SK-N-SH (cell line): ENCODE measurements at regions not wholly inside any gene's neighbourhood (a gene's known extent, or its start where the extent isn't known, plus 50 kb on each side); places are given as distances from the start of the nearest gene placed in this dataset.

ENCODE experiments used
- CTCF ChIA-PET: fragments of 300-600, 350-600 bp; formaldehyde crosslinking; extraction: SDS; loops from one replicate; lab custom pipeline; 2021; lab: Yijun Ruan, JAX
- POLR2A ChIA-PET: fragments of 350-600 bp; sonication (Branson Sonifier 250); formaldehyde crosslinking; extraction: SDS; loops from one replicate; lab custom pipeline; 2020; ENCODE audit warnings: antibody characterized with exemption, inconsistent platforms; lab: Yijun Ruan, JAX
- DNase-seq: peaks from one replicate; pipeline ENCODE4 v3.0.0; 2012
- H2AFZ ChIP-seq: fragments of 200-600 bp; sonication (generic); 2 replicates; pipeline ENCODE4 v1.8.1; 2016; ENCODE audit warnings: antibody characterized with exemption, mild to moderate bottlenecking, low read depth
- H3F3A ChIP-seq: fragments of 200-600 bp; sonication (generic); replicated peaks from 2 replicates; pipeline ENCODE3; 2016; ENCODE audit warnings: antibody characterized with exemption, mild to moderate bottlenecking; ENCODE audit not compliant: insufficient read depth
- H3K27ac ChIP-seq, 2 experiments: fragments of 200-500 bp in 1 of 2; fragments of 200-600 bp in 1 of 2; sonication (Bioruptor generic) in 1 of 2; sonication (generic), shearing (Covaris generic) in 1 of 2; 2 replicates each; pipeline versions ENCODE4 v1.5.1 to v1.6.1; 2014 to 2016; ENCODE audit warnings: low read depth in 2 of 2, inconsistent platforms in 1 of 2, low read length in 1 of 2, mild to moderate bottlenecking in 1 of 2, mixed read lengths in 1 of 2
- H3K27me3 ChIP-seq: fragments of 200-600 bp; sonication (generic), shearing (Covaris generic); 2 replicates; pipeline ENCODE4 v1.6.1; 2016; ENCODE audit warnings: mixed run types; ENCODE audit not compliant: insufficient read depth
- H3K36me3 ChIP-seq, 2 experiments: fragments of 200-500 bp in 1 of 2; fragments of 200-600 bp in 1 of 2; sonication (Bioruptor generic) in 1 of 2; sonication (generic) in 1 of 2; replicated peaks in 1 of 2; 2 replicates each; pipeline versions ENCODE3 to v1.5.1; 2014 to 2016; ENCODE audit warnings: low read length in 1 of 2, mild to moderate bottlenecking in 1 of 2; ENCODE audit not compliant: insufficient read depth in 2 of 2, control insufficient read depth in 1 of 2
- H3K4me1 ChIP-seq, 2 experiments: fragments of 200-500 bp in 1 of 2; fragments of 200-600 bp in 1 of 2; sonication (Bioruptor generic) in 1 of 2; sonication (generic), shearing (Covaris generic) in 1 of 2; 2 replicates each; pipeline versions ENCODE4 v1.5.1 to v1.6.1; 2014 to 2016; ENCODE audit warnings: low read depth in 1 of 2, low read length in 1 of 2, mixed run types in 1 of 2; ENCODE audit not compliant: insufficient read depth in 2 of 2, control insufficient read depth in 1 of 2
- H3K4me2 ChIP-seq: fragments of 200-600 bp; sonication (generic), shearing (Covaris generic); 2 replicates; pipeline ENCODE4 v1.6.1; 2017; ENCODE audit warnings: mixed run types
- H3K4me3 ChIP-seq, 2 experiments: fragments of 200-500 bp in 1 of 2; fragments of 200-600 bp in 1 of 2; sonication (Bioruptor generic) in 1 of 2; sonication (generic), shearing (Covaris generic) in 1 of 2; 2 replicates each; pipeline versions ENCODE4 v1.5.1 to v1.8.1; 2014 to 2016; ENCODE audit warnings: low read depth in 2 of 2, inconsistent platforms in 1 of 2, low read length in 1 of 2, mild to moderate bottlenecking in 1 of 2, mixed read lengths in 1 of 2, moderate library complexity in 1 of 2
- H3K79me2 ChIP-seq: fragments of 200-600 bp; sonication (generic); 2 replicates; pipeline ENCODE4 v1.8.1; 2017; ENCODE audit warnings: mild to moderate bottlenecking; ENCODE audit not compliant: insufficient read depth
- H3K9ac ChIP-seq: fragments of 200-600 bp; sonication (generic); 2 replicates; pipeline ENCODE4 v1.6.1; 2017; ENCODE audit warnings: mixed run types
- H3K9me2 ChIP-seq: fragments of 200-600 bp; sonication (generic); 2 replicates; pipeline ENCODE4 v1.6.1; 2017; ENCODE audit warnings: mixed run types
- H3K9me3 ChIP-seq: fragments of 200-600 bp; sonication (generic); 2 replicates; pipeline ENCODE4 v1.6.1; 2017; ENCODE audit warnings: mixed run types, mild to moderate bottlenecking, moderate library complexity
- H4K20me1 ChIP-seq: fragments of 200-600 bp; sonication (generic); 2 replicates; pipeline ENCODE4 v1.6.1; 2017; ENCODE audit warnings: mild to moderate bottlenecking, mixed run types; ENCODE audit not compliant: insufficient read depth
- FOSL2 ChIP-seq: IDR thresholded peaks from 2 replicates; pipeline ENCODE4 v1.4.0; 2012; ENCODE audit warnings: low read depth, mild to moderate bottlenecking, moderate library complexity, borderline replicate concordance
- FOXJ3 ChIP-seq: sonication (generic); formaldehyde crosslinking; IDR thresholded peaks from 2 replicates; pipeline ENCODE4 v1.5.1; 2020; ENCODE audit warnings: mild to moderate bottlenecking, missing genetic modification reagents
- FOXM1 ChIP-seq: IDR thresholded peaks from 2 replicates; pipeline ENCODE4 v1.4.0; 2012; ENCODE audit warnings: low read depth, mild to moderate bottlenecking
- NFIC ChIP-seq: IDR thresholded peaks from 2 replicates; pipeline ENCODE4 v1.4.0; 2012; ENCODE audit warnings: borderline replicate concordance
- RXRA ChIP-seq: IDR thresholded peaks from 2 replicates; pipeline ENCODE4 v1.4.0; 2012; ENCODE audit warnings: low read depth, mild to moderate bottlenecking, borderline replicate concordance
- SIN3A ChIP-seq: IDR thresholded peaks from 2 replicates; pipeline ENCODE4 v1.6.1; 2012; ENCODE audit warnings: low read depth, mild to moderate bottlenecking, low read length, moderate library complexity, borderline replicate concordance
- TAF1 ChIP-seq: IDR thresholded peaks from 2 replicates; pipeline ENCODE4 v1.6.1; 2012; ENCODE audit warnings: low read depth, mild to moderate bottlenecking, low read length, moderate library complexity, borderline replicate concordance
- TCF12 ChIP-seq: IDR thresholded peaks from 2 replicates; pipeline ENCODE4 v1.4.0; 2012
- YY1 ChIP-seq: IDR thresholded peaks from 2 replicates; pipeline ENCODE4 v1.4.0; 2012; ENCODE audit warnings: low read depth, mild to moderate bottlenecking
- WGBS: methylation state at CpG from one replicate; pipeline ENCODE4 v1.1.6; 2017; ENCODE audit warnings: low lambda C conversion rate; 5-methylcytosine and 5-hydroxymethylcytosine counted together
- TF ChIP-seq, protein P1 (sequence below): fragments of 150-350 bp; IDR thresholded peaks from 2 replicates; pipeline ENCODE4 v1.6.1; 2017; ENCODE audit warnings: antibody characterized with exemption, low read length, low read depth, borderline replicate concordance
- TF ChIP-seq, protein P2 (sequence below): fragments of 150-350 bp; IDR thresholded peaks from 2 replicates; pipeline ENCODE4 v1.6.1; 2016; ENCODE audit warnings: mild to moderate bottlenecking, low read depth, low read length
- TF ChIP-seq, protein P3 (sequence below): IDR thresholded peaks from 2 replicates; pipeline ENCODE4 v1.4.0; 2012; ENCODE audit warnings: low read depth, borderline replicate concordance
- TF ChIP-seq, protein P4 (sequence below): IDR thresholded peaks from 2 replicates; pipeline ENCODE4 v1.6.1; 2012; ENCODE audit warnings: mild to moderate bottlenecking, low read depth, low read length, moderate library complexity

DNA sequence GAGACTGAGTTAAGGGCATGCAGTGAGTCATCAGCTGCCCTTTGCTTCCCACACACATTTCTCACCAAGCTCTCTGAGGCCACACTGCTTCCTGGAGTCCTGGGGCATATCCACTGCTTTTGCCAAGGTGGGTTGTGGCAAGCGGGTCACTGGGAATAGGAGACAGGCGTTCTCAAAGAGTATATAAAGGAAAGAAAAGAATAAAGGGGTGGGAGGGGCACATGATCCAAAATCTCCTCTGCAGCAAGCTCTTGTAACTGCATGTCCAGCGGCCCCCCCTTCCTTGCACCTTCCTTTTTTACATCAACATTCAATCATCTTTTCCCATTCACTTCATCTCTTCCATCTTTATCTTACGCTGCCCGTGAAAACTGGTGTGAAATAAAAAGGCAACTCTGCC lies 259.1 kb upstream of the RPL38 start:
- DNase-seq: no peak
- Histone ChIP-seq H2AFZ (no peak overlapping the region), H3K9ac (no peak overlapping the region), H3K79me2 (no peaks in the 10 kb centered on the region), H3K4me1 (no peaks in the 10 kb centered on the region; a peak in 1 of 4 replicates), H3K27ac (no peak overlapping the region), H3K36me3 (no peaks in the 10 kb centered on the region), H3K4me3 (no peak overlapping the region), H3K4me2 (no peak overlapping the region), H3K27me3 (no peaks in the 10 kb centered on the region), H3K9me2 (no peaks in the 10 kb centered on the region), H4K20me1 (no peaks in the 10 kb centered on the region), H3K9me3 (peaks cover 8% of the 10 kb centered on the region; the same call in 1 of the 2 replicates), H3F3A (no peaks in the 10 kb centered on the region)
- 37% methylated on average over 5 of the region's 5 CpGs for WGBS
- ChIA-PET POLR2A (no interaction called here), CTCF (interaction anchor here (1.0 to 2.3 kb wide), 4 partner anchors 8 to 68 kb away, joined by 3 to 13 read pairs (median 4); no protein-coding TSS in a partner anchor)
- TF ChIP-seq, protein P1, sequence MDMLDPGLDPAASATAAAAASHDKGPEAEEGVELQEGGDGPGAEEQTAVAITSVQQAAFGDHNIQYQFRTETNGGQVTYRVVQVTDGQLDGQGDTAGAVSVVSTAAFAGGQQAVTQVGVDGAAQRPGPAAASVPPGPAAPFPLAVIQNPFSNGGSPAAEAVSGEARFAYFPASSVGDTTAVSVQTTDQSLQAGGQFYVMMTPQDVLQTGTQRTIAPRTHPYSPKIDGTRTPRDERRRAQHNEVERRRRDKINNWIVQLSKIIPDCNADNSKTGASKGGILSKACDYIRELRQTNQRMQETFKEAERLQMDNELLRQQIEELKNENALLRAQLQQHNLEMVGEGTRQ: no peak
- TF ChIP-seq FOXJ3 (CRISPR knock-in tag) (no peak), SIN3A (no peak), RXRA (no peak), FOSL2 (no peak), NFIC (no peak), FOXM1 (no peak), TAF1 (no peak), YY1 (no peak), TCF12 (no peak)
- TF ChIP-seq, protein P2, sequence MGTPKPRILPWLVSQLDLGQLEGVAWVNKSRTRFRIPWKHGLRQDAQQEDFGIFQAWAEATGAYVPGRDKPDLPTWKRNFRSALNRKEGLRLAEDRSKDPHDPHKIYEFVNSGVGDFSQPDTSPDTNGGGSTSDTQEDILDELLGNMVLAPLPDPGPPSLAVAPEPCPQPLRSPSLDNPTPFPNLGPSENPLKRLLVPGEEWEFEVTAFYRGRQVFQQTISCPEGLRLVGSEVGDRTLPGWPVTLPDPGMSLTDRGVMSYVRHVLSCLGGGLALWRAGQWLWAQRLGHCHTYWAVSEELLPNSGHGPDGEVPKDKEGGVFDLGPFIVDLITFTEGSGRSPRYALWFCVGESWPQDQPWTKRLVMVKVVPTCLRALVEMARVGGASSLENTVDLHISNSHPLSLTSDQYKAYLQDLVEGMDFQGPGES: no peak
- TF ChIP-seq, protein P3, sequence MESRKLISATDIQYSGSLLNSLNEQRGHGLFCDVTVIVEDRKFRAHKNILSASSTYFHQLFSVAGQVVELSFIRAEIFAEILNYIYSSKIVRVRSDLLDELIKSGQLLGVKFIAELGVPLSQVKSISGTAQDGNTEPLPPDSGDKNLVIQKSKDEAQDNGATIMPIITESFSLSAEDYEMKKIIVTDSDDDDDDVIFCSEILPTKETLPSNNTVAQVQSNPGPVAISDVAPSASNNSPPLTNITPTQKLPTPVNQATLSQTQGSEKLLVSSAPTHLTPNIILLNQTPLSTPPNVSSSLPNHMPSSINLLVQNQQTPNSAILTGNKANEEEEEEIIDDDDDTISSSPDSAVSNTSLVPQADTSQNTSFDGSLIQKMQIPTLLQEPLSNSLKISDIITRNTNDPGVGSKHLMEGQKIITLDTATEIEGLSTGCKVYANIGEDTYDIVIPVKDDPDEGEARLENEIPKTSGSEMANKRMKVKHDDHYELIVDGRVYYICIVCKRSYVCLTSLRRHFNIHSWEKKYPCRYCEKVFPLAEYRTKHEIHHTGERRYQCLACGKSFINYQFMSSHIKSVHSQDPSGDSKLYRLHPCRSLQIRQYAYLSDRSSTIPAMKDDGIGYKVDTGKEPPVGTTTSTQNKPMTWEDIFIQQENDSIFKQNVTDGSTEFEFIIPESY: no peak
- TF ChIP-seq, protein P4, sequence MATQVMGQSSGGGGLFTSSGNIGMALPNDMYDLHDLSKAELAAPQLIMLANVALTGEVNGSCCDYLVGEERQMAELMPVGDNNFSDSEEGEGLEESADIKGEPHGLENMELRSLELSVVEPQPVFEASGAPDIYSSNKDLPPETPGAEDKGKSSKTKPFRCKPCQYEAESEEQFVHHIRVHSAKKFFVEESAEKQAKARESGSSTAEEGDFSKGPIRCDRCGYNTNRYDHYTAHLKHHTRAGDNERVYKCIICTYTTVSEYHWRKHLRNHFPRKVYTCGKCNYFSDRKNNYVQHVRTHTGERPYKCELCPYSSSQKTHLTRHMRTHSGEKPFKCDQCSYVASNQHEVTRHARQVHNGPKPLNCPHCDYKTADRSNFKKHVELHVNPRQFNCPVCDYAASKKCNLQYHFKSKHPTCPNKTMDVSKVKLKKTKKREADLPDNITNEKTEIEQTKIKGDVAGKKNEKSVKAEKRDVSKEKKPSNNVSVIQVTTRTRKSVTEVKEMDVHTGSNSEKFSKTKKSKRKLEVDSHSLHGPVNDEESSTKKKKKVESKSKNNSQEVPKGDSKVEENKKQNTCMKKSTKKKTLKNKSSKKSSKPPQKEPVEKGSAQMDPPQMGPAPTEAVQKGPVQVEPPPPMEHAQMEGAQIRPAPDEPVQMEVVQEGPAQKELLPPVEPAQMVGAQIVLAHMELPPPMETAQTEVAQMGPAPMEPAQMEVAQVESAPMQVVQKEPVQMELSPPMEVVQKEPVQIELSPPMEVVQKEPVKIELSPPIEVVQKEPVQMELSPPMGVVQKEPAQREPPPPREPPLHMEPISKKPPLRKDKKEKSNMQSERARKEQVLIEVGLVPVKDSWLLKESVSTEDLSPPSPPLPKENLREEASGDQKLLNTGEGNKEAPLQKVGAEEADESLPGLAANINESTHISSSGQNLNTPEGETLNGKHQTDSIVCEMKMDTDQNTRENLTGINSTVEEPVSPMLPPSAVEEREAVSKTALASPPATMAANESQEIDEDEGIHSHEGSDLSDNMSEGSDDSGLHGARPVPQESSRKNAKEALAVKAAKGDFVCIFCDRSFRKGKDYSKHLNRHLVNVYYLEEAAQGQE: no peak
